HEK293 (cell line): ENCODE measurements at regions not wholly inside any gene's neighbourhood (a gene's known extent, or its start where the extent isn't known, plus 50 kb on each side); places are given as distances from the start of the nearest gene placed in this dataset.

Source experiments
- CTCF ChIA-PET: fragments of 350-600 bp; formaldehyde crosslinking; extraction: SDS; loops from one replicate; lab custom pipeline; 2021; ENCODE audit warnings: antibody characterized with exemption; lab: Yijun Ruan, JAX
- POLR2A ChIA-PET: fragments of 300-600 bp; formaldehyde crosslinking; extraction: SDS; loops from one replicate; lab custom pipeline; 2020; ENCODE audit warnings: antibody characterized with exemption, inconsistent platforms; lab: Yijun Ruan, JAX
- H3K27ac ChIP-seq: fragments of 200-500 bp; sonication (Bioruptor generic); 2 replicates; pipeline ENCODE4 v1.5.1; 2014; ENCODE audit warnings: low read depth, low read length, control low read depth, inconsistent platforms; ENCODE audit errors: extremely low read depth
- H3K36me3 ChIP-seq, 2 experiments: fragments of 200-500 bp in 1 of 2; sonication (Bioruptor generic) in 1 of 2; 1 replicate in 1 of 2; 2 replicates in 1 of 2; pipeline ENCODE4 v1.5.1; 2014 to 2017; ENCODE audit warnings: inconsistent platforms in 2 of 2, low read length in 2 of 2; ENCODE audit not compliant: control insufficient read depth in 2 of 2, insufficient read depth in 1 of 2
- H3K4me1 ChIP-seq: fragments of 200-500 bp; sonication (Bioruptor generic); 2 replicates; pipeline ENCODE4 v1.5.1; 2014; ENCODE audit warnings: mild to moderate bottlenecking, low read length, inconsistent platforms; ENCODE audit not compliant: control insufficient read depth, insufficient read depth
- H3K4me3 ChIP-seq: 2 replicates; pipeline ENCODE4 v1.5.1; 2011; ENCODE audit warnings: low read depth, mild to moderate bottlenecking, control low read depth, low read length, moderate library complexity
- H3K9me3 ChIP-seq: fragments of 200-500 bp; sonication (Bioruptor generic); 2 replicates; pipeline ENCODE4 v1.5.1; 2014; ENCODE audit warnings: low read depth, low read length, inconsistent platforms; ENCODE audit not compliant: control insufficient read depth, insufficient read depth
- ATF2 ChIP-seq: fragments of 450-650 bp; formaldehyde crosslinking; IDR thresholded peaks from 2 replicates; pipeline ENCODE4 v1.5.1; 2016; ENCODE audit warnings: missing biosample characterization, missing genetic modification characterization, low read depth
- GFI1B ChIP-seq: fragments of 450-650 bp; formaldehyde crosslinking; IDR thresholded peaks from 2 replicates; pipeline ENCODE4 v1.5.1; 2016; ENCODE audit warnings: missing biosample characterization, missing genetic modification characterization
- GLIS1 ChIP-seq: fragments of 450-650 bp; formaldehyde crosslinking; IDR thresholded peaks from 2 replicates; pipeline ENCODE4 v1.5.1; 2016; ENCODE audit warnings: missing biosample characterization, missing genetic modification characterization
- GLIS2 ChIP-seq: fragments of 450-650 bp; formaldehyde crosslinking; IDR thresholded peaks from 2 replicates; pipeline ENCODE4 v1.5.1; 2016; ENCODE audit warnings: missing biosample characterization, missing genetic modification characterization
- ZBTB8A ChIP-seq: fragments of 450-650 bp; formaldehyde crosslinking; IDR thresholded peaks from 2 replicates; pipeline ENCODE4 v1.5.1; 2016; ENCODE audit warnings: missing biosample characterization, missing genetic modification characterization
- ZFP3 ChIP-seq: fragments of 450-650 bp; formaldehyde crosslinking; IDR thresholded peaks from 2 replicates; pipeline ENCODE4 v1.5.1; 2016; ENCODE audit warnings: low read depth, missing biosample characterization, missing genetic modification characterization
- ZIC2 ChIP-seq: fragments of 450-650 bp; formaldehyde crosslinking; IDR thresholded peaks from 2 replicates; pipeline ENCODE4 v1.5.1; 2016; ENCODE audit warnings: missing biosample characterization, missing genetic modification characterization
- ZNF157 ChIP-seq: fragments of 450-650 bp; formaldehyde crosslinking; IDR thresholded peaks from 2 replicates; pipeline ENCODE4 v1.5.1; 2016; ENCODE audit warnings: missing biosample characterization, missing genetic modification characterization
- ZNF214 ChIP-seq: fragments of 450-650 bp; formaldehyde crosslinking; IDR thresholded peaks from 2 replicates; pipeline ENCODE4 v1.5.1; 2017; ENCODE audit warnings: missing biosample characterization, mild to moderate bottlenecking, missing genetic modification characterization, borderline replicate concordance
- ZNF266 ChIP-seq: fragments of 450-650 bp; formaldehyde crosslinking; IDR thresholded peaks from 2 replicates; pipeline ENCODE4 v1.5.1; 2016; ENCODE audit warnings: missing biosample characterization, missing genetic modification characterization, low read depth
- ZNF324 ChIP-seq: fragments of 450-650 bp; formaldehyde crosslinking; IDR thresholded peaks from 2 replicates; pipeline ENCODE4 v1.5.1; 2016; ENCODE audit warnings: missing biosample characterization, missing genetic modification characterization
- ZNF449 ChIP-seq: fragments of 450-650 bp; formaldehyde crosslinking; IDR thresholded peaks from 2 replicates; pipeline ENCODE4 v1.5.1; 2017; ENCODE audit warnings: missing biosample characterization, mild to moderate bottlenecking, missing genetic modification characterization, moderate library complexity
- ZNF488 ChIP-seq: fragments of 450-650 bp; formaldehyde crosslinking; IDR thresholded peaks from 2 replicates; pipeline ENCODE4 v1.5.1; 2016; ENCODE audit warnings: missing biosample characterization, missing genetic modification characterization
- ZNF514 ChIP-seq: fragments of 450-650 bp; formaldehyde crosslinking; IDR thresholded peaks from 2 replicates; pipeline ENCODE4 v1.5.1; 2016; ENCODE audit warnings: missing biosample characterization, missing genetic modification characterization
- ZNF518A ChIP-seq: fragments of 450-650 bp; formaldehyde crosslinking; conservative IDR thresholded peaks from 2 replicates; pipeline ENCODE4 v1.5.1; 2016; ENCODE audit warnings: low read depth, missing biosample characterization, missing genetic modification characterization
- ZNF561 ChIP-seq: fragments of 450-650 bp; IDR thresholded peaks from 2 replicates; pipeline ENCODE4 v1.5.1; 2018; ENCODE audit warnings: missing biosample characterization, missing genetic modification characterization, borderline replicate concordance
- ZNF670 ChIP-seq: fragments of 450-650 bp; formaldehyde crosslinking; IDR thresholded peaks from 2 replicates; pipeline ENCODE4 v1.5.1; 2016; ENCODE audit warnings: missing biosample characterization, missing genetic modification characterization, low read depth
- ZNF768 ChIP-seq: fragments of 450-650 bp; formaldehyde crosslinking; IDR thresholded peaks from 2 replicates; pipeline ENCODE4 v1.5.1; 2018; ENCODE audit warnings: missing biosample characterization, mild to moderate bottlenecking, missing genetic modification characterization
- ZNF776 ChIP-seq: fragments of 450-650 bp; formaldehyde crosslinking; IDR thresholded peaks from 2 replicates; pipeline ENCODE4 v1.5.0; 2017; ENCODE audit warnings: missing biosample characterization, missing genetic modification characterization, borderline replicate concordance
- ZNF843 ChIP-seq: fragments of 450-650 bp; formaldehyde crosslinking; IDR thresholded peaks from 2 replicates; pipeline ENCODE4 v1.5.1; 2016; ENCODE audit warnings: missing biosample characterization, missing genetic modification characterization

- TF ChIP-seq ZNF670 (no peak), ZNF488 (tag by site-specific recombination) (no peak), ZNF266 (no peak), ZNF157 (tag by site-specific recombination) (no peak), ZNF768 (tag by site-specific recombination) (no peak), ZNF214 (no peak), ZNF561 (no peak), ZNF324 (tag by site-specific recombination) (no peak), GLIS2 (tag by site-specific recombination) (no peak), ZNF514 (tag by site-specific recombination) (no peak), ATF2 (tag by site-specific recombination) (no peak), GFI1B (tag by site-specific recombination) (no peak), ZFP3 (no peak), ZNF518A (tag by site-specific recombination) (no peak), ZNF776 (tag by site-specific recombination) (no peak), ZNF449 (no peak), ZNF843 (tag by site-specific recombination) (no peak), ZIC2 (tag by site-specific recombination) (no peak), GLIS1 (no peak), ZBTB8A (tag by site-specific recombination) (no peak)
- TF ChIP-seq, all 188 proteins: peak for 0
- H3K36me3 ChIP-seq = no peaks in the 10 kb centered on the region
- no peaks in the 10 kb centered on the region for H3K4me1 ChIP-seq
- ChIA-PET CTCF (no interaction called here), POLR2A (no interaction called here)
- H3K27ac ChIP-seq = no peak overlapping the region
- no peaks in the 10 kb centered on the region for H3K9me3 ChIP-seq
- no peak overlapping the region for H3K4me3 ChIP-seq
Measured at GRCh38 chr10:44824607-44825006, 86.5 kb upstream of the TMEM72 start.
